ENCODE measurements at regions not wholly inside any gene's neighbourhood (a gene's known extent, or its start where the extent isn't known, plus 50 kb on each side); places are given as distances from the start of the nearest gene placed in this dataset.

DNA sequence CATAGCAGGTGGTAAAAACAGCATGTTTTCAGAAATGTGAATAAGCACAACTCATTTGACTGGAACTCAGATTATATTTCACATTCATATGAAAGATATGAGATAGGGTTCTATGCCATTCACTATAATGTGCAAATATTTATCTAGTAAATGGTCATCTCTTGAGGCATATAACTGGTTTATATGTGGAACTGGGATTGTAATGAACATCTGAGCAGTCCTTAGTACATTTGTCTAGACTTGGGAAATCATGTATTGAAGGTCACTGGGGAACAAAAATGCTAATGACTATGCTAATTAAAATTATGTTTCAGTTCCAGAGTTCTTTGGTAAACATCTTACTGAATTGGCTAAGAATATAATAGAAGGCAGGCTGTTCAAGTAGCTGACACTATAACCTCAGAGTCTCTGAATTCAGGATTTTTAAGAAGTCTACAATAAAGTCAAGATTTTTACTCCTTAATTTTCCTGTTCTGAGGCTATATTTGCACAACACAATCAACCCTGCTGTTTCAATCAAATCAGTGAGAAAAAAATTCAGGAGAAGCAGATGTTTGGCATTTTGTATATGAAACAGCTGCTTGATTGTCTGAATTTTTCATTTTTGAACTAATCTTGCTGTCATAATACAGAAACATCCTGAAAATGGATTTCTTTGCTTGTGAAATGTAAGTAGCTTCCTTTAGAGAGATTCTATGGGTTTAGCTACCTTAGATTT lies 244.8 kb upstream of the RGS18 start:
- no peak for DNase-seq (ENCODE audit: low read depth in 4 of 4, low spot score in 2 of 4)

DNA sequence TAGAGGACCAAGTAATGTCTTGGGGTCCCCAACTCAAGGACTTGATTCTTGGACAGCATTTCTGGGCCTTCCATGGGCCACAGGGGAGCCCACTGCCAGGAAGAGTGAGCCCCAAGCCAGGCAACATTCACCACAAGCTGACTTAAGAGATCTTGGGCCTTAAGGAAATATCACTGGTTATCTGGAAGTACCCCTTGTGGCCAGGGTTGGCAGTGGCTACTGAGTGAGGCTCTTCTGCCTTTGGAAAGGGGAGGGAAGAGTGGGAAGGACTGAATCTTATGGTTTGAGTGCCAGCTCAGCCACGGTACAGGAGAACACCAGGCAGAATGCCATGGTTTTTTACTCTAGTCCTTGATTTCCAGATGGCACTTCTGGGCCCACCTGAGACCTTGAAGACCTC lies 228.9 kb upstream of the RGS18 start:
- no peak for DNase-seq (ENCODE audit: low read depth in 4 of 4, low spot score in 2 of 4)

DNA sequence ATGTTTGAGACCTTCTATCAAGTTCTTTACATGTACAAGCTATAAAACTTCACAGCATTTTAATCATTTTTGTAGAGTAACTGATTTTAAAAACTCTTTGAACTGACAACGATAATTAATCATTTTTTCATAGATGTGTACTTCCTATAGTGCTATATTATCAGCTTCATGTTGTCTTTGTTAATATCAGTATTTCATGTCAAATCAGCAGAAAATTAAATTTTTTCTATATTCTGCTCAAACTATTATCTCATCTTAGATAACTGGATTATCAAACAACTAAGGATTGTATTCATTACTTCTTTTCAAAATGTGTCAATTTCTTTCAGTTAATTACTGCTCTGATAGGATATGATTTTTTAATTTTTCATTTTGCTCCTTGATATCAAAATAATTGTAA lies 214.6 kb upstream of the RGS18 start:
- DNase-seq (ENCODE audit: low read depth in 4 of 4, low spot score in 2 of 4) = no peak

DNA sequence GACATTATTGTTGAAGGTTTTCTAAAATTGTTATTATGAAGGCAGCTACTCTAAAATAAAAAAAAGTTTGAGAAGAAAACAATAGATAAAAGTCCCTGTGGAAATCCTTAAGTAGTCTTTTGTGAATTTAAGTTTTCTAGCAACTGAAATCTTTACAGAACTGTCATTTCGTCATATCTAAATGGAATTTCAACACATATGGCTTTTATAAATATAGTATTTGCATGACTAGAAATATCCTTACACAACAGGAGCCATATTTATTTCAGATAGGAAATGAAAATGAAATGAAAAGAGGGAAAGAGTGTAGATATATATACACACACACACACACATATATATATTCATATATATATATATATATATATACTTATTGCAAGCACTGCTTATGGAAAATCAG lies 204.7 kb upstream of the RGS18 start:
- no peak for DNase-seq (ENCODE audit: low read depth in 4 of 4, low spot score in 2 of 4)

DNA sequence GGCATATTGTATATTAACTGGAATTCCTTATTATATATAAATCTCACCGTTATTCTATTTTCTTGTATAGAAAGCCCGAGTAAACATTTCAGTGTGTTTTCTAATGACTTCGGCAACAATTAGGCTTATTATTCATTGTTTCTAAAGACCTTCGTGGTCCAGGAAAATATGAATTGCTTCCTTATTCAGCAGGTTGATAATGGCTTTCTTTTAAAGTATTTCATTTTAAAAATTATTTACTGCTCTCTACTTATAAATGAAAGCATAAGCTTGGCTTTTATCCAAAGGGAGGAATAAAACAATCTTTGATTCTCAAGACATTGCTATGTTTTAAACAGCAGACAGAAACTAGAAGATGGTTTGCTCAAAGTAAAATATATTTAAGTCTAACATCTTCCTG lies 198.4 kb upstream of the RGS18 start:
- no peak for DNase-seq (ENCODE audit: low read depth in 4 of 4, low spot score in 2 of 4)

DNA sequence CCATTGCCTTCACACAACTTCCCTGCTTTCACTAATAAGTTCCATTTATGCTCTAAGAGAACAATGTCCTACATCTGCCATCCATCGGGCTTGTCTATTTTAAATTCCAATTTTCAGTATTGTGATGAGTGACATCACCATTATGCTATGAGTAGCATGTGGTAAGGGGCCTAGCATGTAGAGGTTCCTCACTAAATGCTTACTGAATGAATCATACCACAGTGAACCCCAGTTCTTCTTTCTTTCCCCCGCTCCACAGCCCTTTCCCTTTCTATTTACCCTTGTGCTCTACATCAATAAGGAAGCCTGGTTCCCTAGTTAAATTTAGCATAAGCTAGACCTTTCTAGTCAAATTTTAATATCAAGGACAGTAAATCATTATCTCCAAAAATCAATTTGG lies 195.0 kb upstream of the RGS18 start:
- no peak for DNase-seq (ENCODE audit: low read depth in 4 of 4, low spot score in 2 of 4)

DNA sequence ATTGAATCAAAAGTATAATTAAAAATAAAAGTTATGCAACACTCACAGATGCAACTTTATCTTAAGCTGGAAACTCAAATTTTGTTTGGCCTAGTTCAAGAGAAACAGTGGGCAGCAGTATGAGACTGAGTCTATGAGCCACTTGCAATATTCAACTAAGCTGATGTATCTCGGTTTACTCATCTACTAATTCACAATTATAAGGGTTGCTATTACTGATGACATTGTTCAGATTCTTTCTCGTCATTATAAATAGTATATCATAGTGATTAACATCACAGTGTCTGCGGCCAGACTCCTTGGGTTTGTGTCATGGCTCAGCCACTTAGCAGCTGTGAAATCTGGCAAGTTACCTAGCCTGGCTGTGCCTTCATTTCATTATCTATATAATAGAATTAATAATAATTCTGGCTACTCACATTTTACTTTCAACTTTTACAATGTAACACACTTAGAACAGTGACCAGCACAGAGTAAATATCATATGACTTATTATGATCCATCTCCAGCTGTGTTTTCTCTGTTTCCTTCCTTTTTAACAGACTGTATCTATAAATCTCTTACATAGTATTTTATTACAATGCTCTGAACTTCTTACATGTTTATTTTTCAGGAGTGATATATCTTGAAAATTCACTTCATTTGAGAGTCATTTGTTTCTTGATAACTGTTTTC lies 194.3 kb upstream of the RGS18 start:
- no peak for DNase-seq (ENCODE audit: low read depth in 4 of 4, low spot score in 2 of 4)

DNA sequence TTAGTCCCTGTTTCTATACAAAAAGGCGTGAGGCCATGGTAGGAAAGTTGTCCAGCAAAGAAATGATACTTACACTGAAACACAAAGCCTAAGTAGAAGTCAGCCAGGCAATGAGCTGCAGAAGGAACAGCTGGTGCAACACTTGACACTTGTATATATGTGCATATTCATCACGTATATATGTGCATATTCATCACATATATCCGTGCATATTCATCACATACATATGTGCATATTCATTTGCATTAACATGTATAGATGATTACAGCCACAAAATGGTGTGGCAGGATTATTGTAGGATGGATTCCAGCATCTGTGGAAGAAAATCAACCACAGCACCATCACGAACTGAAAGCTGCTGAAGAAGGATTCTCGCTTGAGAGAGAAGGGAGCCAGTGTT lies 189.0 kb upstream of the RGS18 start:
- DNase-seq (ENCODE audit: low read depth in 4 of 4, low spot score in 2 of 4) = no peak

DNA sequence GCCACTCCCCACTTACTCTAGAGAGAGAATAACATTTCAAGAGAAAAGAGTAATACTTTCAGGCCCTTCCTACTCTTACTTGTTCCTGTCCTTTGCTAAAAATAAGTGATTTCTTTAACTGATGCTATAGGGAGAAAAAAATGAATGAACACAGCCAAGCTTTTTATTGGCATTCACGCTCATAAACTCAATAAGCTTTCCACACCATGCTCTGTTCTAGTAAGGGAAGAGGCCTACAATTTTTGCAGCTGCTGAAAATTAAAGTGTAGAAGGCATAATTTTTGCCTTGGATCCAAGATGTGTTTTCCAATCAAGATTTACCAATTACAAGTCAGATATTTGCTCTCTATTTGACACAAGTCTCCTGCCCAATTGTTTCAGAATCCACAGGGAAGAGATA lies 188.1 kb upstream of the RGS18 start:
- no peak for DNase-seq (ENCODE audit: low read depth in 4 of 4, low spot score in 2 of 4)

DNA sequence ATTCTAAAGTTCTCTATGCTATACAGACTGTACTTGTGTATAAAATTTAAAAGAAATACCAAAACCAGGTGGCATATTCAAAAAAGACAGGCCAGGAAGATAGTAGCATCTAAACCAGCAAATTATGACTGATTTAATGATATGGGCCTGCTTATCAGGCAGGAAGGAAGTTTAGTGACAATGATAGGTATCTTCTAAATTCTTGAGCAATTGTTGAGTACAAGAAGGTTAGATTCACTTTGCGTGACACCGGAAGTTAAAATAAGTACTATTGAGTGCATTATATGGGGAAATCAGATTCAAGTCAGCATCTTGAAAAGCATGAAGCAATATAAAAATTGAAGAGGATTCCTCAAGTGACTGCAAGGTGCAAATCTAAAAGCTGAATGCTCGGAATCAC lies 186.8 kb upstream of the RGS18 start:
- no peak for DNase-seq (ENCODE audit: low read depth in 4 of 4, low spot score in 2 of 4)

DNA sequence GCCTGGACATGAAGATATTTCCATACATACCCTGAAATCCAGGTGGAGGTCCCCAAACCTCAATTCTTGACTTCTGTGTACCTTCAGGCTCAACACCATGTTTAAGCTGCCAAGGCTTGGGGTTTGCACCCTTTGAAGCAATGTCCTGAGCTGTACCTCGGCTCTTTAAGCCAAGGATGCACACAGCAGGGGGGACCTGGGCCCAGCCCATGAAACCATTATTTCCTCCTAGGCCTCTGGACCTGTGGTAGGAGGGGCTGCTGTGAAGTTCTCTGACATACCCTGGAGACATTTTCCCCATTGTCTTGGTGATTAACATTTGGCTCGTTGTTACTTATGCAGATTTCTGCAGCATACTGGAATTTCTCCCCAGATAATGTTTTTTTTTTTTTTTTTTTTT lies 184.3 kb upstream of the RGS18 start:
- no peak for DNase-seq (ENCODE audit: low read depth in 4 of 4, low spot score in 2 of 4)

DNA sequence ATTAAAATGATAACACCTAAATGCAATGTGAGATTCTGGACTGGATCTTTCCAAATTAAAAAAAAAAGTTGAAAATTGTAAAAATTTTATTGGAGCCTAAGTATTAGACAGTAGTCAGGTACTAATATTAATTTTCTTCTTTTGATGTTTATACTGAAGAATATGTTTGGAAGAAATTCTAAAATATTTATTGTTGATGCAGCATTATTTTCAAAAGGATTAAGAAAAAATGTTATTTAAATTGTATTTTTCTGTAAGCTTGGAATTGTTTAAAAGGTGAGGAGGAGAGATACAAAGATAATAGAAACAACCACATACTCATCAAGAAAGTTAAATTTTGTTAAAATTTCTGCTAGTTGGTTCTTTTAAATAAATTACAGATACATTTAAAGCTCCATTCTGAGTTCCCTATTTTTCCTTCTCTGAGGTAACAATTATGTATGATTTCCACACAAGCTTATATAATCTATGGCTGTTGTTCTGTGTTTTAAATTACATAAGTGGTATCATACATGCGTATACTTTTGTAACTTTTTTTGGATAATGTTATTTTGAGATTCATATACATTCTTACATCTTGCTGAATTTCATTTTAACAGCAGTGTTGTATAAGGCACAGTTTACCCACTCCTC lies 180.3 kb upstream of the RGS18 start:
- DNase-seq (ENCODE audit: low read depth in 4 of 4, low spot score in 2 of 4) = no peak

DNA sequence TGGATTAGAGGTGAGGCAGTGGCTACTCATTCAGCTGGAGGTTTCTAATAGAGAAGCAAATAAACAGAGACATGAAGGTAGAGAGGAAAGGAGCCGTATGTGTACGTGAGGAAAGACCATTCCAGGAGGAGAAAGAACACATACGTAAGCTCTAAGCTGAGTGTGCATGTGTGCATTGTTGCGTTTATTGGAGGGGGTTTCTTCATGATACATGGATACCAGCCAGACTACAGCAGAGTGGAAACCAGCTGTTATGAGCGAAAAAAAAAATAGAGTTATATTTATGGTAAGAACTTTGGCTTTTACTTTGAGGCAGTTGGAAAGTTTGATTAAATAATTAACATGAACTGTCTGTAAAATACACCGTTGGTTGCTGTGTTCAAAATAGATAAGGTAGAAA lies 173.4 kb upstream of the RGS18 start:
- DNase-seq (ENCODE audit: low read depth in 4 of 4, low spot score in 2 of 4) = no peak

DNA sequence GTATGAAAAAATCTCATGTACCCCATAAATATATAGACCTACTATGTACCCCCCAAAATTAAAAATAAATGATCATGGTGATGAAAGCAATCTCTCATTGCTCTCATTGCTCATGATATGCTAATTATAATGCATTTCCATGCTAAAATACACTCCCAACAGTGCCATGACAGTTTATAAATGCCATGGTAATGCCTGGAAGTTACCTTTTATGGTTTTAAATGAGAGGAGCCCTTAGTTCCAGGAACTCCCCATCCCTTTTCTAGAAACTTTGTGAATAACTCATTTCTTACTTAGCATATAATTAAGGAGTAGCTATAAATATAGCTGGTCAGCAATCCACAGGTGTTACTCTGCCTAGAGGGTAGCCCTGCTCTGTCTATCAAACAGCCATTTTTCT lies 166.1 kb upstream of the RGS18 start:
- no peak for DNase-seq (ENCODE audit: low read depth in 4 of 4, low spot score in 2 of 4)

DNA sequence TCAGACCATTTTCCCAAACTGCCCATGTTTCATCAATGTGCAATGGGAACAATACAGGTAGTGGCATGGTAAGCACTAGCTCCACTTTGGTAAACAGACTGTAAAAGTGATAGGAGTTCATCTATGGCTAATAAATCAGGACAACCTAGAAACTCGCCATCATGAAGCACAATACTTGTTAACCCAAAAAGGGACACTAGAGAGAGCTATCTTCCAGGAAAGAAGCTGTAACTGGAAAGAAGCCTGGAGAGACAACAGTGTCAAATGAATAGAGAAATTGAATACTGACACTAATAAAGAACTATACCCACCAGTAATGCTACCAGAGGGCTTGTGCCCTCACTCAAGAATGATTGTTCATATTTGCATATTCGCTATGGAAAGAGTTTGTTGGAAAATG lies 164.7 kb upstream of the RGS18 start:
- DNase-seq (ENCODE audit: low read depth in 4 of 4, low spot score in 2 of 4) = no peak

DNA sequence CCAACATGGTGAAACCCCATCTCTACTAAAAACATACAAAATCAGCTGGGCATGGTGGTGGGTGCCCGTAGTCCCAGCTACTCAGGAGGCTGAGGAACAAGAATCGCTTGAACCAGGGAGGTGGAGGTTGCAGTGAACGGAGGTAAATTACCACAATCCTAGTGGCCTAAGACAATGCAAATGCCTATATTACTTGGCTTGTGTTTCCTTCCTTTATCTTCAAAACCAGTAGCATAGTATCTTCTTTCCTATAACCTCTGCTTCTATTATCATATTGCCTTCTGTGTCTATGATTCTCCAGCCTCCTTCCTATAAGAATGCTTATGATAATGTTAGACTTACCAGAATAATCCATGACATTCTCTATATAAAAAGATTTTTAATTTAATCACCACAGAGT lies 156.2 kb upstream of the RGS18 start:
- no peak for DNase-seq (ENCODE audit: low read depth in 4 of 4, low spot score in 2 of 4)

DNA sequence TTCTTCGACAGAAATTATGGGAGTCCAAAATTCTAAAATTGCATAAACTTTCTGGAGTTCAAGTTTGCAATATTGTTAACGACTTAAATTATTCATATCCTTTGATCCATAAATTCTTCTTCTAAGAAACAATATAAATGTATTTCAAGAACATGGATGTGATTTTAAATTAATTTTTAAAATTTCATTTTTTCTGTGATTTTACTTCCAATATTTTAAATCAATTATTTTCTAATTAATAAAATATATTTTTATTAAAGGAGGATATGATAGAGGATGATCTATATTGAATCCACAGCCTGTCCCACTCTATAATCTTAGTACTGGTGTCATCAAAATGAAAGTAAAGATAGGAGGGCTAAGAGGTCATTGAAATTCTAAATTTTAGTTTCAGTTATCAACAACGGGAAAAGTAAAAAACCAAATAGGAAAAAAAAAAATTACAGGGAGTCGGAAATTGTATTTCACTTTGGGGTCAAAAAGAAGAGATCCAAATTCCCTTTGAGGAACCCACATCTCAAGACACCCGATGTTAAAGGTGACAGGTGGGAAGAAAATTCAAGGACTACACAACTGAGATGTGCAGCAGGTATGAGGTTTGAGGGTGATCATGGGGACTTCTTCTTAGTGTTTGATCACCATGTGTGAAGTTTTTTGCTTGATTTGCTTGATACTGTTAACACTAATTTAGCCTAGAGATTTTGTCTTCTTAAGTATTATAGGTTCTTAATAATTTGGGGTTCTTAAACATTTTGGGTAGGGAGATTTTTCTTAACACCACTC lies 154.8 kb upstream of the RGS18 start:
- DNase-seq (ENCODE audit: low read depth in 4 of 4, low spot score in 2 of 4) = no peak

DNA sequence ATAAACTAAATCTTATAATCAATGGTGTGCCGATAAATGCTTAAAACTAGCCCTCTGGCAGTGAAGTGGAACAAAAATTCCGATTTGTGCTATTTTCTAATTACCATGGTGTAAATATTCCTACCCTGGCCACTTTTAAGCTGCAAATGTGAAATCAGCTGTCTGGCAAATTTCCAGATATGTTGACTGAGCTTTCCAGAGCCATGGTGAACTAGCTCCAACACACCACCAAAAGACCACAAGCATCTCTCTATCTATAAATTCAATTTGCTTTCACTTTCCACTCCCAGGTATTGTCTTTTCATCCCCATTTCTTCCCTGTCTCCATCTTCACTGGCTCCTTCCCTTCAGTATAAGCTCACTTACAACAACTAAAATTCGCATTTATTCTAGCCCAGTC lies 152.3 kb upstream of the RGS18 start:
- DNase-seq (ENCODE audit: low read depth in 4 of 4, low spot score in 2 of 4) = no peak

DNA sequence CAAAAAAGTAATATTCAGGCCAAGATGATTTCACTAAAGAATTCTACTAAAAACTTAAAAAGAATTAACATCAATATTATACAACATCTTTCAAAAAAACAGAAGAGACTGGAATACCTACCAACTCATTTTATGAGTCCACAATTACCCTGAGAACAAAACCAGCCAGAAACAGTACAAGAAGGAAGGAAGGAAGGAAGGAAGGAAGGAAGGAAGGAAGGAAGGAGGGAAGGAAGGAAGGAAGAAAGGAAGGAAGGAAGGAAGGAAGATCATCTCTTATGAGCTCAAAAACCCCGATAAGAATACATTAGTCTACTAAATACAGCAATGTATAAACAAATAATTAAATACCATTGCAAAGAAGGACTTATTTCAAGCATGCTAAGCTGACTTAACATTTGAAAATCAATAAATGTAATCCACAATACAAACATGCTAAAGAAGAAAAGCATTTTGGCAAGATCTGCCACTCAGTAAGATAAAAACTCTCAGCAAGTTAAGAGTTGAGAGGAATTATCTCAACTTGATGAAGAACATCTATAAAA lies 149.9 kb upstream of the RGS18 start:
- DNase-seq (ENCODE audit: low read depth in 4 of 4, low spot score in 2 of 4) = no peak

DNA sequence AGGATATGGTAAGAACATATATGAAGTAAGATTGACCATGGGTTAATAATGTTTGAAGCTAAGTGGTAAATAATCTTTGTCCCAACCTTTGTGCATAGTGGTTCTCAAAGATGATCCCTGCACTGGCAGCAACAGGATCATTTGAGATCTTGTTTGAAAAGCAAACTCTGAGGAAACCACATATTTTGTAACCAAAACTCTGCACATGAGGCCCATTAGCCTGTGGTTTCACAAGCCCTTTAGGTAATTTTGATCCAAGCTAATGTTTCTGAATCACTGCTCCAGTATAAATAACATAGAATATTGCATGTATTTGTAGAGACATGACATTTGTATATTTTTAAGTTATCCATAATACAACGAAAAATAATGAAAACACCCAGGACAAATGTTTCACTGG lies 147.9 kb upstream of the RGS18 start:
- no peak for DNase-seq (ENCODE audit: low read depth in 4 of 4, low spot score in 2 of 4)

DNA sequence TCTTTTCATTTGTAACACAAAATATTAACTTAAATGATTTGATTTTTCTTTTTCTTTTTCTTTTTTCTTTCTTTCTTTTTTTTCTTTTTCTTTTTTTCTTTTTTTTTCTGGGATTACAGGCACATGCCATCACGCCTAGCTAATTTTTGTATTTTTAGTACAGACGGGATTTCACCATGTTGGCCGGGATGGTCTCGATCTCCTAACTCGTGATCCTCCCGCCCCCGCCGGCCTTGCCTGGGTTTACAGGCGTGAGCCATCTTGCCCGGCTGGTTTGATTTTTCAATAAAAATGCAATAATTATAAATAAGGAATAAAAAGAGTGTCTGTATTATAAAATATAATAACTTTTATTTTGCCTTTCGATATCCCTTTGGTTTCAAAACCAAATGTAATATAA lies 146.7 kb upstream of the RGS18 start:
- DNase-seq (ENCODE audit: low read depth in 4 of 4, low spot score in 2 of 4) = no peak

Data from left renal cortex interstitium (tissue), 4 donors.